IMR-90 (cell line): ENCODE measurements at regions not wholly inside any gene's neighbourhood (a gene's known extent, or its start where the extent isn't known, plus 50 kb on each side); places are given as distances from the start of the nearest gene placed in this dataset.

Source experiments
- ATAC-seq: fragments of 200-7000 bp; cut with Tn5 transposase; 2 replicates; pipeline ENCODE4 v1.9.1; 2020; ENCODE audit warnings: low read depth, mild to moderate bottlenecking, moderate library complexity
- BruUV-seq: library from RNA; stranded (reverse); fragments of 400-500 nt; replicated peaks from 2 replicates; lab custom pipeline; 2021; lab: Mats Ljungman, UMichigan
- CTCF ChIA-PET: fragments of 300-600 bp; formaldehyde crosslinking; extraction: SDS; loops from one replicate; lab custom pipeline; 2021; ENCODE audit warnings: antibody characterized with exemption; lab: Yijun Ruan, JAX
- POLR2A ChIA-PET: fragments of 300-600 bp; sonication (Branson Sonifier 250); formaldehyde crosslinking; loops from one replicate; lab custom pipeline; 2022; ENCODE audit warnings: antibody characterized with exemption; ENCODE audit not compliant: unreplicated experiment; lab: Charles Lee
- DNase-seq: peaks from one replicate; pipeline ENCODE4 v3.0.0; 2013
- H2AFZ ChIP-seq: replicated peaks from 2 replicates; pipeline ENCODE3; 2013; ENCODE audit warnings: low read length, mild to moderate bottlenecking; ENCODE audit not compliant: poor library complexity
- H2AK5ac ChIP-seq: 2 replicates; pipeline ENCODE4 v1.6.1; 2013; ENCODE audit warnings: low read depth, low read length, inconsistent platforms
- H2AK9ac ChIP-seq: replicated peaks from 2 replicates; pipeline ENCODE3; 2013; ENCODE audit warnings: mild to moderate bottlenecking, low read depth, low read length, moderate library complexity; ENCODE audit not compliant: poor library complexity
- H2BK120ac ChIP-seq: 2 replicates; pipeline ENCODE4 v1.6.1; 2013; ENCODE audit warnings: low read depth, low read length, inconsistent platforms
- H2BK15ac ChIP-seq: 3 replicates; pipeline ENCODE4 v1.6.1; 2013; ENCODE audit warnings: low read depth, low read length, inconsistent platforms
- H2BK20ac ChIP-seq: 2 replicates; pipeline ENCODE4 v1.6.1; 2013; ENCODE audit warnings: low read depth, mild to moderate bottlenecking, inconsistent platforms, low read length, moderate library complexity
- H2BK5ac ChIP-seq: 2 replicates; pipeline ENCODE4 v1.6.1; 2013; ENCODE audit warnings: mild to moderate bottlenecking, low read depth, low read length, inconsistent platforms; ENCODE audit not compliant: poor library complexity, severe bottlenecking
- H3K14ac ChIP-seq: replicated peaks from 2 replicates; pipeline ENCODE4 v1.6.1; 2013; ENCODE audit warnings: low read depth, low read length, inconsistent platforms
- H3K18ac ChIP-seq: 2 replicates; pipeline ENCODE4 v1.6.1; 2013; ENCODE audit warnings: low read depth, low read length, control low read depth
- H3K23ac ChIP-seq: 2 replicates; pipeline ENCODE4 v1.6.1; 2013; ENCODE audit warnings: low read depth, low read length, inconsistent platforms
- H3K27ac ChIP-seq: 2 replicates; pipeline ENCODE4 v1.5.1; 2013; ENCODE audit warnings: mild to moderate bottlenecking, control low read depth, low read length; ENCODE audit not compliant: insufficient read depth
- H3K27me3 ChIP-seq: 2 replicates; pipeline ENCODE4 v1.6.1; 2013; ENCODE audit warnings: low read length; ENCODE audit not compliant: control insufficient read depth, insufficient read depth
- H3K36me3 ChIP-seq: 2 replicates; pipeline ENCODE4 v1.6.1; 2013; ENCODE audit warnings: low read length, mixed read lengths; ENCODE audit not compliant: control insufficient read depth, insufficient read depth
- H3K4ac ChIP-seq: 2 replicates; pipeline ENCODE4 v1.6.1; 2013; ENCODE audit warnings: low read depth, low read length, inconsistent platforms
- H3K4me1 ChIP-seq: 2 replicates; pipeline ENCODE4 v1.6.1; 2013; ENCODE audit warnings: low read length, mixed read lengths; ENCODE audit not compliant: control insufficient read depth, insufficient read depth
- H3K4me2 ChIP-seq: 2 replicates; pipeline ENCODE4 v1.6.1; 2013; ENCODE audit warnings: low read depth, mild to moderate bottlenecking, control low read depth, low read length, moderate library complexity
- H3K4me3 ChIP-seq: 2 replicates; pipeline ENCODE4 v1.5.1; 2013; ENCODE audit warnings: low read depth, mild to moderate bottlenecking, control low read depth, low read length, moderate library complexity; ENCODE audit not compliant: insufficient read depth
- H3K56ac ChIP-seq: 2 replicates; pipeline ENCODE4 v1.6.1; 2013; ENCODE audit warnings: low read length, inconsistent platforms; ENCODE audit not compliant: insufficient read depth; ENCODE audit errors: extremely low read depth
- H3K79me1 ChIP-seq, 2 experiments: 2 replicates each; pipeline ENCODE4 v1.6.1; 2013; ENCODE audit warnings: low read length in 2 of 2, inconsistent platforms in 1 of 2, low read depth in 1 of 2
- H3K9ac ChIP-seq: 2 replicates; pipeline ENCODE4 v1.6.1; 2013; ENCODE audit warnings: low read depth, low read length, control low read depth
- H3K9me1 ChIP-seq: 2 replicates; pipeline ENCODE4 v1.6.1; 2013; ENCODE audit warnings: low read length, inconsistent platforms; ENCODE audit not compliant: insufficient read depth
- H3K9me3 ChIP-seq: 2 replicates; pipeline ENCODE4 v1.6.1; 2013; ENCODE audit warnings: low read length; ENCODE audit not compliant: control insufficient read depth, insufficient read depth
- H4K20me1 ChIP-seq: 2 replicates; pipeline ENCODE4 v1.6.1; 2013; ENCODE audit warnings: low read length, inconsistent platforms; ENCODE audit not compliant: insufficient read depth
- H4K5ac ChIP-seq: 2 replicates; pipeline ENCODE4 v1.6.1; 2013; ENCODE audit warnings: mild to moderate bottlenecking, low read depth, low read length, control low read depth
- H4K8ac ChIP-seq, 2 experiments: 2 replicates each; pipeline ENCODE4 v1.6.1; 2013; ENCODE audit warnings: low read depth in 2 of 2, low read length in 2 of 2, control low read depth in 1 of 2, inconsistent platforms in 1 of 2
- H4K91ac ChIP-seq: 2 replicates; pipeline ENCODE4 v1.6.1; 2013; ENCODE audit warnings: low read depth, low read length, inconsistent platforms; ENCODE audit not compliant: insufficient read depth
- BHLHE40 ChIP-seq: fragments of 150-350 bp; IDR thresholded peaks from 2 replicates; pipeline ENCODE4 v1.6.1; 2016; ENCODE audit warnings: mild to moderate bottlenecking, low read depth, low read length
- CEBPB ChIP-seq: IDR thresholded peaks from 2 replicates; pipeline ENCODE4 v1.6.1; 2012; ENCODE audit warnings: low read depth, low read length, improper control_type of control experiment
- CHD1 ChIP-seq: IDR thresholded peaks from 2 replicates; pipeline ENCODE4 v1.6.1; 2012; ENCODE audit warnings: low read depth, low read length, improper control_type of control experiment
- ELK1 ChIP-seq: fragments of 150-350 bp; IDR thresholded peaks from 2 replicates; pipeline ENCODE4 v1.6.1; 2016; ENCODE audit warnings: low read depth, mild to moderate bottlenecking, low read length, moderate library complexity, borderline replicate concordance
- MAFK ChIP-seq: IDR thresholded peaks from 2 replicates; pipeline ENCODE4 v1.6.1; 2012; ENCODE audit warnings: low read depth, low read length, improper control_type of control experiment
- MAZ ChIP-seq: IDR thresholded peaks from 2 replicates; pipeline ENCODE4 v1.6.1; 2012; ENCODE audit warnings: low read depth, mild to moderate bottlenecking, low read length, improper control_type of control experiment, moderate library complexity, borderline replicate concordance
- MXI1 ChIP-seq: IDR thresholded peaks from 2 replicates; pipeline ENCODE4 v1.6.1; 2012; ENCODE audit warnings: low read depth, mild to moderate bottlenecking, low read length, moderate library complexity, borderline replicate concordance
- NFE2L2 ChIP-seq: fragments of 150-350 bp; IDR thresholded peaks from 2 replicates; pipeline ENCODE4 v1.6.1; 2016; ENCODE audit warnings: low read depth, mild to moderate bottlenecking, low read length
- POLR2A ChIP-seq: IDR thresholded peaks from 2 replicates; pipeline ENCODE4 v1.6.1; 2012; ENCODE audit warnings: mild to moderate bottlenecking, low read depth, low read length
- SMC3 ChIP-seq: fragments of 150-350 bp; IDR thresholded peaks from 2 replicates; pipeline ENCODE4 v1.6.1; 2016; ENCODE audit warnings: low read depth, mild to moderate bottlenecking, antibody characterized with exemption, low read length, moderate library complexity
- USF2 ChIP-seq: fragments of 150-350 bp; IDR thresholded peaks from 2 replicates; pipeline ENCODE4 v1.6.1; 2017; ENCODE audit warnings: mild to moderate bottlenecking, antibody characterized with exemption, low read length, low read depth
- WGBS, 2 experiments: methylation state at CpG; one replicate each; pipeline versions ENCODE4 v1.1.5 to v1.1.7; 2013; ENCODE audit warnings: missing lambda C conversion rate in 2 of 2; ENCODE audit not compliant: insufficient read length in 1 of 2; ENCODE audit errors: extremely low coverage in 2 of 2; 5-methylcytosine and 5-hydroxymethylcytosine counted together
- dilution Hi-C: fragments of 300-500 bp; cut with HindIII; formaldehyde crosslinking; loops from one replicate; pipeline ENCODE4 v1.14.3; 2018; ENCODE audit warnings: low sequenced_read_pairs; ENCODE audit not compliant: unreplicated experiment
- in situ Hi-C: fragments of 300-500 bp; cut with MboI; formaldehyde crosslinking; loops from 3 replicates; pipeline ENCODE4 v1.14.3; 2019; ENCODE audit warnings: low sequenced_read_pairs, inconsistent platforms, mixed read lengths
- intact Hi-C: fragments of 100-400 bp; cut with micrococcal nuclease; formaldehyde crosslinking; loops from 2 replicates; pipeline ENCODE4 v1.10.0; 2022

- BruUV-seq = no TSS peak
- H2BK15ac ChIP-seq = no peak overlapping the region
- H3K23ac ChIP-seq = no peak overlapping the region
- H4K8ac ChIP-seq = no peak overlapping the region
- ChIA-PET POLR2A (no interaction called here), CTCF (interaction anchor here (0.8 to 2.2 kb wide), 4 partner anchors 10 to 424 kb away, joined by 3 to 8 read pairs (median 4); no protein-coding TSS in a partner anchor)
- no peaks in the 10 kb centered on the region for H3K4me1 ChIP-seq
- no peak overlapping the region for H3K4me3 ChIP-seq
- in situ Hi-C loops (no loop called here), intact Hi-C loops (loop anchor here (5.0 kb wide), 1 partner anchor 246 kb away; no protein-coding TSS in a partner anchor), dilution Hi-C loops (no loop called here)
- no peaks in the 10 kb centered on the region for H3K79me1 ChIP-seq
- H2AK9ac ChIP-seq = no peak overlapping the region
- no peaks in the 10 kb centered on the region for H4K20me1 ChIP-seq
- TF ChIP-seq MAZ = no peak
- TF ChIP-seq USF2 = no peak
- no peak for TF ChIP-seq MAFK
- TF ChIP-seq CEBPB = no peak
- TF ChIP-seq CHD1 = no peak
- no peak for TF ChIP-seq POLR2A
- no peak for TF ChIP-seq SMC3
- TF ChIP-seq NFE2L2 = no peak
- no peak for TF ChIP-seq BHLHE40
- no peak for TF ChIP-seq ELK1
- no peak for TF ChIP-seq MXI1
- no peak overlapping the region for H2BK120ac ChIP-seq
- H3K4ac ChIP-seq = no peak overlapping the region
- ATAC-seq (no peak), DNase-seq (no peak)
- no peaks in the 10 kb centered on the region for H3K9me3 ChIP-seq
- no peaks in the 10 kb centered on the region for H3K36me3 ChIP-seq
- H4K5ac ChIP-seq = no peak overlapping the region
- no peak overlapping the region for H3K18ac ChIP-seq
- no peak overlapping the region for H3K27ac ChIP-seq
- H3K9ac ChIP-seq = no peak overlapping the region
- no peak overlapping the region for H3K4me2 ChIP-seq
- no peak overlapping the region for H2AK5ac ChIP-seq
- no peak overlapping the region for H2AFZ ChIP-seq
- no peak overlapping the region for H2BK5ac ChIP-seq
- H3K9me1 ChIP-seq = no peaks in the 10 kb centered on the region
- no peak overlapping the region for H3K56ac ChIP-seq
- H3K27me3 ChIP-seq = peaks cover 8% of the 10 kb centered on the region; the same call in 1 of the 2 replicates
- no peak overlapping the region for H2BK20ac ChIP-seq
- H4K91ac ChIP-seq = no peak overlapping the region
- no CpG with 5 or more reads among the region's 6 CpGs for WGBS, 2 experiments
- no peak overlapping the region for H3K14ac ChIP-seq
Observed at GRCh38 chr6:104526376-104526775, 333.3 kb downstream of the HACE1 start.
